Keratinocyte (primary cell): ENCODE measurements at regions not wholly inside any gene's neighbourhood (a gene's known extent, or its start where the extent isn't known, plus 50 kb on each side); places are given as distances from the start of the nearest gene placed in this dataset.
"Not testable (repeated sequence)": the region's sequence is repeated elsewhere in the genome, so short reads cannot be mapped to it uniquely, and the experiment has no call there.

Source experiments
- DNase-seq: peaks from one replicate; pipeline ENCODE4 v3.0.0-alpha.2; 2011; ENCODE audit warnings: low read depth, missing footprints, low spot score
- FAIRE-seq: peaks from 2 replicates; lab custom pipeline; 2011; peaks lifted over from hg19 to GRCh38; lab: Jason Lieb, UNC
- H2AFZ ChIP-seq: 2 replicates; pipeline ENCODE4 v1.6.0; 2012; ENCODE audit warnings: low read length, control low read depth, inconsistent platforms; ENCODE audit not compliant: control insufficient read depth
- H3K27ac ChIP-seq: 2 replicates; pipeline ENCODE4 v1.5.1; 2011; ENCODE audit warnings: low read length; ENCODE audit not compliant: control insufficient read depth, insufficient read depth
- H3K27me3 ChIP-seq: 3 replicates; pipeline ENCODE4 v1.6.0; 2011; ENCODE audit warnings: low read length; ENCODE audit not compliant: control insufficient read depth, insufficient read depth; ENCODE audit errors: extremely low read depth
- H3K36me3 ChIP-seq, 2 experiments: 2 replicates in 1 of 2; 3 replicates in 1 of 2; pipeline ENCODE4 v1.5.1; 2011; ENCODE audit warnings: low read length in 2 of 2, mild to moderate bottlenecking in 1 of 2; ENCODE audit not compliant: control insufficient read depth in 2 of 2, insufficient read depth in 2 of 2; ENCODE audit errors: extremely low read depth in 1 of 2
- H3K4me1 ChIP-seq: 3 replicates; pipeline ENCODE4 v1.5.1; 2011; ENCODE audit warnings: low read length; ENCODE audit not compliant: control insufficient read depth, insufficient read depth; ENCODE audit errors: extremely low read depth
- H3K4me2 ChIP-seq: 3 replicates; pipeline ENCODE4 v1.6.0; 2011; ENCODE audit warnings: low read depth, low read length; ENCODE audit not compliant: control insufficient read depth, insufficient read depth; ENCODE audit errors: extremely low read depth
- H3K4me3 ChIP-seq, 3 experiments: fragments of 200-600 bp in 1 of 3; sonication (generic) in 1 of 3; 2 replicates in 2 of 3; 3 replicates in 1 of 3; pipeline ENCODE4 v1.5.1; 2011 to 2016; ENCODE audit warnings: low read length in 3 of 3, mild to moderate bottlenecking in 3 of 3, control low read depth in 2 of 3, inconsistent platforms in 1 of 3, low read depth in 1 of 3, mixed read lengths in 1 of 3, mixed run types in 1 of 3, moderate library complexity in 1 of 3; ENCODE audit not compliant: control insufficient read depth in 2 of 3, insufficient read depth in 2 of 3; ENCODE audit errors: extremely low read depth in 1 of 3
- H3K79me2 ChIP-seq: 2 replicates; pipeline ENCODE4 v1.6.0; 2012; ENCODE audit warnings: low read length; ENCODE audit not compliant: control insufficient read depth, insufficient read depth
- H3K9ac ChIP-seq: 3 replicates; pipeline ENCODE4 v1.6.0; 2011; ENCODE audit warnings: low read length; ENCODE audit not compliant: control insufficient read depth, insufficient read depth; ENCODE audit errors: extremely low read depth
- H3K9me1 ChIP-seq: 3 replicates; pipeline ENCODE4 v1.6.0; 2011; ENCODE audit warnings: low read length; ENCODE audit not compliant: control insufficient read depth, insufficient read depth; ENCODE audit errors: extremely low read depth
- H3K9me3 ChIP-seq: 2 replicates; pipeline ENCODE4 v1.5.1; 2012; ENCODE audit warnings: low read depth, low read length; ENCODE audit not compliant: control insufficient read depth
- H4K20me1 ChIP-seq: 3 replicates; pipeline ENCODE4 v1.6.0; 2011; ENCODE audit warnings: low read length; ENCODE audit not compliant: control insufficient read depth, insufficient read depth; ENCODE audit errors: extremely low read depth
- EZH2 ChIP-seq: IDR thresholded peaks from one replicate; pipeline ENCODE4 v1.6.1; 2012; ENCODE audit warnings: inconsistent platforms, mild to moderate bottlenecking, low read length, moderate library complexity
- dilution Hi-C: fragments of 300-500 bp; cut with MboI; formaldehyde crosslinking; loops from one replicate; pipeline ENCODE4 v1.7.0; 2020; ENCODE audit warnings: low sequenced_read_pairs; ENCODE audit not compliant: extremely low pct_ligation_motif_present
- TF ChIP-seq, protein P1 (sequence below), 3 experiments: IDR thresholded peaks in 1 of 3; conservative IDR thresholded peaks in 1 of 3; optimal IDR thresholded peaks in 1 of 3; 2 replicates in 2 of 3; 3 replicates in 1 of 3; pipeline versions ENCODE3 to v1.5.1; 2011; ENCODE audit warnings: low read length in 3 of 3, mild to moderate bottlenecking in 3 of 3, moderate library complexity in 2 of 3, control low read depth in 1 of 3, inconsistent platforms in 1 of 3; ENCODE audit not compliant: insufficient read depth in 2 of 3; ENCODE audit errors: extremely low read depth in 1 of 3

DNA sequence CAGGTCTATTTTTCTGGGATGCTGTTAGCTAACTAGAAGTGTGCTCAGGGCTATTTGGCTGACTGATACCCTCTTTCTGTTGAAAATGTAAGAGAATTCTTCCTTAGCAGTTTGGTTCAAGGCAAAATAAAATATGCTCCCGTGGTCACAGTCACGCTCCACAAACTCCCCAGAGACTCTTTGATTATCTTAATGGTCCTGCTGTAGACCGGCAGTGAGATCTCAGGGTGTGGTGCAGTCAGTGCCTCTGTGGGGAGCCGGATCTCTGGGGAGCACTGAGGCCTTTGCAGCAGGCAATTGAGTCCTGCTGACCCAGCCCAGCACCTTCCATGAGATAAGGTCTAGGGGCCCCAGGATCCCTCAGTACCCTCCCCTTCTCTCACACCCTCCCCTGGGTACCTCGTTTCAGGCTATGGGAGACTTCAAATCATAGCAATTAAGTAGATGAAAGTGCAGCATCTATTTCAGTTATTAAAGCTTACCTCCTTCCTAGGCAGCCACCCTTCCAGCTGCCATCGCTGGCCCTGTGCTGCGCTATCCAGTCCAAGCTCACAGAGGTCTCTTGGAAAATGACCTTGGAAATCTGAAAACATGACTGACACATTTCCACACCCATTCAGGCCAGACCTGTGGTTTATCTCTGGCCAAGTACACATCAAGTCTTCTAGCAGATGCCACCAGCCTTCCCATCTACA lies 98.1 kb downstream of the SEC16B start:
- no peaks in the 10 kb centered on the region for H3K9me3 ChIP-seq
- H3K27ac ChIP-seq, result no peak overlapping the region
- dilution Hi-C loops, result no loop called here
- no peaks in the 10 kb centered on the region for H3K9me1 ChIP-seq
- no peak overlapping the region for H2AFZ ChIP-seq
- TF ChIP-seq EZH2, result no peak
- TF ChIP-seq, protein P1, sequence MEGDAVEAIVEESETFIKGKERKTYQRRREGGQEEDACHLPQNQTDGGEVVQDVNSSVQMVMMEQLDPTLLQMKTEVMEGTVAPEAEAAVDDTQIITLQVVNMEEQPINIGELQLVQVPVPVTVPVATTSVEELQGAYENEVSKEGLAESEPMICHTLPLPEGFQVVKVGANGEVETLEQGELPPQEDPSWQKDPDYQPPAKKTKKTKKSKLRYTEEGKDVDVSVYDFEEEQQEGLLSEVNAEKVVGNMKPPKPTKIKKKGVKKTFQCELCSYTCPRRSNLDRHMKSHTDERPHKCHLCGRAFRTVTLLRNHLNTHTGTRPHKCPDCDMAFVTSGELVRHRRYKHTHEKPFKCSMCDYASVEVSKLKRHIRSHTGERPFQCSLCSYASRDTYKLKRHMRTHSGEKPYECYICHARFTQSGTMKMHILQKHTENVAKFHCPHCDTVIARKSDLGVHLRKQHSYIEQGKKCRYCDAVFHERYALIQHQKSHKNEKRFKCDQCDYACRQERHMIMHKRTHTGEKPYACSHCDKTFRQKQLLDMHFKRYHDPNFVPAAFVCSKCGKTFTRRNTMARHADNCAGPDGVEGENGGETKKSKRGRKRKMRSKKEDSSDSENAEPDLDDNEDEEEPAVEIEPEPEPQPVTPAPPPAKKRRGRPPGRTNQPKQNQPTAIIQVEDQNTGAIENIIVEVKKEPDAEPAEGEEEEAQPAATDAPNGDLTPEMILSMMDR (optimal IDR thresholded peaks at IDR 0.05 in 1 of 3, IDR thresholded peaks at IDR 0.05 in 1 of 3, conservative IDR thresholded peaks at IDR 0.05 in 1 of 3; ENCODE audit: extremely low read depth in 1 of 3, insufficient read depth in 2 of 3, low read length in 3 of 3), result no peak
- DNase-seq, result no peak
- H3K4me2 ChIP-seq, result no peak overlapping the region
- no peaks in the 10 kb centered on the region for H4K20me1 ChIP-seq
- H3K27me3 ChIP-seq, result no peaks in the 10 kb centered on the region
- H3K4me1 ChIP-seq, result peaks cover 10% of the 10 kb centered on the region
- no peaks in the 10 kb centered on the region for H3K79me2 ChIP-seq
- no peak overlapping the region for H3K9ac ChIP-seq
- no peak overlapping the region for H3K4me3 ChIP-seq
- H3K36me3 ChIP-seq, result no peaks in the 10 kb centered on the region
- no peak for FAIRE-seq

GRCh38 chr1:177869586-177869985 lies 100.3 kb downstream of the SEC16B start:
- Histone ChIP-seq H3K9me3 (no peaks in the 10 kb centered on the region), H3K79me2 (no peaks in the 10 kb centered on the region), H3K4me2 (no peak overlapping the region), H3K27ac (no peak overlapping the region), H3K9ac (no peak overlapping the region), H3K36me3 (no peaks in the 10 kb centered on the region), H2AFZ (no peak overlapping the region), H3K27me3 (no peaks in the 10 kb centered on the region), H3K9me1 (no peaks in the 10 kb centered on the region), H3K4me1 (peaks cover 10% of the 10 kb centered on the region), H4K20me1 (no peaks in the 10 kb centered on the region), H3K4me3 (no peak overlapping the region)
- no peak for DNase-seq
- dilution Hi-C loops, result no loop called here
- no peak for TF ChIP-seq EZH2
- TF ChIP-seq, protein P1 (optimal IDR thresholded peaks at IDR 0.05 in 1 of 3, IDR thresholded peaks at IDR 0.05 in 1 of 3, conservative IDR thresholded peaks at IDR 0.05 in 1 of 3; ENCODE audit: extremely low read depth in 1 of 3, insufficient read depth in 2 of 3, low read length in 3 of 3), result no peak
- no peak for FAIRE-seq

- H3K9ac ChIP-seq, FAIRE-seq, H3K4me2 ChIP-seq, H3K4me3 ChIP-seq, H3K36me3 ChIP-seq, H4K20me1 ChIP-seq, H3K79me2 ChIP-seq, DNase-seq, H3K9me3 ChIP-seq, H2AFZ ChIP-seq, dilution Hi-C loops, H3K27me3 ChIP-seq, H3K9me1 ChIP-seq, H3K27ac ChIP-seq: not testable (repeated sequence)
- H3K4me1 ChIP-seq, result peaks cover 10% of the 10 kb centered on the region
Observed at GRCh38 chr1:177869011-177869410, 100.8 kb downstream of the SEC16B start.
